WTC11 (cell line): ENCODE measurements at regions not wholly inside any gene's neighbourhood (a gene's known extent, or its start where the extent isn't known, plus 50 kb on each side); places are given as distances from the start of the nearest gene placed in this dataset.

Experiments
- CREM ChIP-seq: sonication (generic); formaldehyde crosslinking; IDR thresholded peaks from 2 replicates; pipeline ENCODE4 v1.8.1; 2022; ENCODE audit warnings: mild to moderate bottlenecking, missing genetic modification reagents, moderate library complexity
- CTCF ChIP-seq: fragments of 200-600 bp; IDR thresholded peaks from 2 replicates; pipeline ENCODE4 v1.8.0; 2022; ENCODE audit warnings: antibody characterized with exemption
- FOXK1 ChIP-seq: sonication (generic); formaldehyde crosslinking; IDR thresholded peaks from 2 replicates; pipeline ENCODE4 v1.8.0; 2022; ENCODE audit warnings: mild to moderate bottlenecking, moderate library complexity, missing genetic modification reagents
- FOXP4 ChIP-seq: sonication (generic); formaldehyde crosslinking; IDR thresholded peaks from 2 replicates; pipeline ENCODE4 v1.8.0; 2022; ENCODE audit warnings: mild to moderate bottlenecking, missing genetic modification reagents
- PRRX2 ChIP-seq: fragments of 250-450 bp; sonication (Bioruptor Pico); IDR thresholded peaks from 2 replicates; pipeline ENCODE4 v1.8.0; 2021; ENCODE audit warnings: mild to moderate bottlenecking
- TCF7 ChIP-seq: sonication (generic); formaldehyde crosslinking; IDR thresholded peaks from 2 replicates; pipeline ENCODE4 v1.8.0; 2022; ENCODE audit warnings: mild to moderate bottlenecking, low read depth, missing genetic modification reagents, moderate library complexity
- TEAD1 ChIP-seq: sonication (generic); formaldehyde crosslinking; IDR thresholded peaks from 2 replicates; pipeline ENCODE4 v1.8.0; 2022; ENCODE audit warnings: mild to moderate bottlenecking, missing genetic modification reagents

- TF ChIP-seq TEAD1 (CRISPR knock-in tag) (no peak), FOXP4 (no peak), FOXK1 (CRISPR knock-in tag) (no peak), TCF7 (CRISPR knock-in tag) (no peak), CTCF (no peak), PRRX2 (no peak), CREM (CRISPR knock-in tag) (no peak)
These were observed 248.2 kb downstream of the TOX3 start for GRCh38 chr16:52298769-52299168.
